ENCODE measurements at regions not wholly inside any gene's neighbourhood (a gene's known extent, or its start where the extent isn't known, plus 50 kb on each side); places are given as distances from the start of the nearest gene placed in this dataset.

DNA sequence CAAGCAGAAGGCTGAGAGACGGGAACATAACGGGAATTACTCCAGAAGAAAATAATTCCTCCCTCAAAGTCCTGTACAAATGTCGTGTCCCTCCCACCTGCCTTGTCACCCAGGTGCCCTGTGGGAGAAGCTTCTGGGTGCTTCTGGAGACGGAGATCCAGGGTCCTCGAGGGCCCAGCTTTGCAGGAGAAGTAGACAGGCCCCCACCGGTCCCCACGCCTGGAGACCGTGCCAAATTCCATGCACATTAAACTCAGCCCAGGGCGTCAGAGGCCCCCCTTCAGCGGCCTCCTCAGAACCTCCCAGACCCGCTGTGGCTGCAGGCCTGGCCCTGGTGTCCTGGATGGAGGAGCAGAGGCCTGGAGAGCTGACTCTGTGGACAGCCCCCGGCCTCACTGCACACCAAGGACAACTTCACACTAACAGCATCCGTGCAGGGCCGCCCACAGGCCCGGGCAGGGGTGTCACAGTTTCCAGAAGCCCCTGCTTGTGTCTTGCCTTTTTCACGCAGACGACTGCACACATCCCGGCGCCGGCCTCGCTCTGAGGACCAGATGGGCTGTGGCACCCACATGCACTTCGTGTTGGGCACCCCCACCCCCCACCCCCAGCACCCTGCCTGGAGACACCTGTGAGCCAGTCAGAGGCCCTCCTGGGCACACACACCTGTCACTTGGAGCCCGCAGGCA, 734.3 kb downstream of the BRD1 start:
- H3K4me3 ChIP-seq (replicated peaks; ENCODE audit: insufficient read depth, low read length) = no peak overlapping the region
- no peak for TF ChIP-seq SPI1 (IDR thresholded peaks at IDR 0.05; ENCODE audit: borderline replicate concordance, low read depth)
- TF ChIP-seq, protein P1, sequence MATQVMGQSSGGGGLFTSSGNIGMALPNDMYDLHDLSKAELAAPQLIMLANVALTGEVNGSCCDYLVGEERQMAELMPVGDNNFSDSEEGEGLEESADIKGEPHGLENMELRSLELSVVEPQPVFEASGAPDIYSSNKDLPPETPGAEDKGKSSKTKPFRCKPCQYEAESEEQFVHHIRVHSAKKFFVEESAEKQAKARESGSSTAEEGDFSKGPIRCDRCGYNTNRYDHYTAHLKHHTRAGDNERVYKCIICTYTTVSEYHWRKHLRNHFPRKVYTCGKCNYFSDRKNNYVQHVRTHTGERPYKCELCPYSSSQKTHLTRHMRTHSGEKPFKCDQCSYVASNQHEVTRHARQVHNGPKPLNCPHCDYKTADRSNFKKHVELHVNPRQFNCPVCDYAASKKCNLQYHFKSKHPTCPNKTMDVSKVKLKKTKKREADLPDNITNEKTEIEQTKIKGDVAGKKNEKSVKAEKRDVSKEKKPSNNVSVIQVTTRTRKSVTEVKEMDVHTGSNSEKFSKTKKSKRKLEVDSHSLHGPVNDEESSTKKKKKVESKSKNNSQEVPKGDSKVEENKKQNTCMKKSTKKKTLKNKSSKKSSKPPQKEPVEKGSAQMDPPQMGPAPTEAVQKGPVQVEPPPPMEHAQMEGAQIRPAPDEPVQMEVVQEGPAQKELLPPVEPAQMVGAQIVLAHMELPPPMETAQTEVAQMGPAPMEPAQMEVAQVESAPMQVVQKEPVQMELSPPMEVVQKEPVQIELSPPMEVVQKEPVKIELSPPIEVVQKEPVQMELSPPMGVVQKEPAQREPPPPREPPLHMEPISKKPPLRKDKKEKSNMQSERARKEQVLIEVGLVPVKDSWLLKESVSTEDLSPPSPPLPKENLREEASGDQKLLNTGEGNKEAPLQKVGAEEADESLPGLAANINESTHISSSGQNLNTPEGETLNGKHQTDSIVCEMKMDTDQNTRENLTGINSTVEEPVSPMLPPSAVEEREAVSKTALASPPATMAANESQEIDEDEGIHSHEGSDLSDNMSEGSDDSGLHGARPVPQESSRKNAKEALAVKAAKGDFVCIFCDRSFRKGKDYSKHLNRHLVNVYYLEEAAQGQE (IDR thresholded peaks at IDR 0.05; ENCODE audit: insufficient replicate concordance, low read depth) = no peak
- DNase-seq (ENCODE audit: low read depth in 1 of 2, low spot score in 1 of 2) = no peak
- no peak overlapping the region for H3K27ac ChIP-seq (replicated peaks)
- no peaks in the 10 kb centered on the region for H3K27me3 ChIP-seq (ENCODE audit: insufficient read depth, poor library complexity, severe bottlenecking)

DNA sequence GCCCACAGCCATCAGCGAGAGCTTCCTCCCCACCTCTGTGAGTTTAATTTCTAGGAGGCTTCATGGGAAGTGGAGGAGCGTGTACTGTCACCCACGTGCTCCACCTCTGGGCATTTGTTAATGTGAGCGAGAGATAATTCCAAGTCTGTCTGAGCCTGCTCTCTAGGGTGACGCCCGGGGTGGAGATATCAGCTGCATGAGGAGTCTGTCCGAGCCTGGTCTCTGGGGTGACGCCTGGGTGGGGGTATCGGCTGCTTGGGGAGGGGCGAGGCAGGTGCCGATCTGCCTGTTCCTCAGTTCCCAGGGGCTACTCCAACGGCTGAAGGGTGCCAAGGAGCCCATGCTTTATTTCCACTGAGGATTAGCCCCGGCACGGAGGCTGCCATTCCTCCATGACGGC, 735.0 kb downstream of the BRD1 start:
- no peak for DNase-seq (ENCODE audit: low read depth in 1 of 2, low spot score in 1 of 2)
- Histone ChIP-seq H3K27ac (replicated peaks) (no peak overlapping the region), H3K4me3 (replicated peaks; ENCODE audit: insufficient read depth, low read length) (no peak overlapping the region), H3K27me3 (ENCODE audit: insufficient read depth, poor library complexity, severe bottlenecking) (no peaks in the 10 kb centered on the region)
- TF ChIP-seq, protein P2, sequence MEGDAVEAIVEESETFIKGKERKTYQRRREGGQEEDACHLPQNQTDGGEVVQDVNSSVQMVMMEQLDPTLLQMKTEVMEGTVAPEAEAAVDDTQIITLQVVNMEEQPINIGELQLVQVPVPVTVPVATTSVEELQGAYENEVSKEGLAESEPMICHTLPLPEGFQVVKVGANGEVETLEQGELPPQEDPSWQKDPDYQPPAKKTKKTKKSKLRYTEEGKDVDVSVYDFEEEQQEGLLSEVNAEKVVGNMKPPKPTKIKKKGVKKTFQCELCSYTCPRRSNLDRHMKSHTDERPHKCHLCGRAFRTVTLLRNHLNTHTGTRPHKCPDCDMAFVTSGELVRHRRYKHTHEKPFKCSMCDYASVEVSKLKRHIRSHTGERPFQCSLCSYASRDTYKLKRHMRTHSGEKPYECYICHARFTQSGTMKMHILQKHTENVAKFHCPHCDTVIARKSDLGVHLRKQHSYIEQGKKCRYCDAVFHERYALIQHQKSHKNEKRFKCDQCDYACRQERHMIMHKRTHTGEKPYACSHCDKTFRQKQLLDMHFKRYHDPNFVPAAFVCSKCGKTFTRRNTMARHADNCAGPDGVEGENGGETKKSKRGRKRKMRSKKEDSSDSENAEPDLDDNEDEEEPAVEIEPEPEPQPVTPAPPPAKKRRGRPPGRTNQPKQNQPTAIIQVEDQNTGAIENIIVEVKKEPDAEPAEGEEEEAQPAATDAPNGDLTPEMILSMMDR (IDR thresholded peaks at IDR 0.05; ENCODE audit: insufficient read depth, low read length) = no peak
- no peak for TF ChIP-seq SPI1 (IDR thresholded peaks at IDR 0.05; ENCODE audit: borderline replicate concordance, low read depth)
- TF ChIP-seq GABPA (IDR thresholded peaks at IDR 0.05; ENCODE audit: low read depth) = no peak
- TF ChIP-seq, protein P1 (IDR thresholded peaks at IDR 0.05; ENCODE audit: insufficient replicate concordance, low read depth) = no peak
- TF ChIP-seq POLR2AphosphoS5 (IDR thresholded peaks at IDR 0.05; ENCODE audit: low read depth) = no peak

DNA sequence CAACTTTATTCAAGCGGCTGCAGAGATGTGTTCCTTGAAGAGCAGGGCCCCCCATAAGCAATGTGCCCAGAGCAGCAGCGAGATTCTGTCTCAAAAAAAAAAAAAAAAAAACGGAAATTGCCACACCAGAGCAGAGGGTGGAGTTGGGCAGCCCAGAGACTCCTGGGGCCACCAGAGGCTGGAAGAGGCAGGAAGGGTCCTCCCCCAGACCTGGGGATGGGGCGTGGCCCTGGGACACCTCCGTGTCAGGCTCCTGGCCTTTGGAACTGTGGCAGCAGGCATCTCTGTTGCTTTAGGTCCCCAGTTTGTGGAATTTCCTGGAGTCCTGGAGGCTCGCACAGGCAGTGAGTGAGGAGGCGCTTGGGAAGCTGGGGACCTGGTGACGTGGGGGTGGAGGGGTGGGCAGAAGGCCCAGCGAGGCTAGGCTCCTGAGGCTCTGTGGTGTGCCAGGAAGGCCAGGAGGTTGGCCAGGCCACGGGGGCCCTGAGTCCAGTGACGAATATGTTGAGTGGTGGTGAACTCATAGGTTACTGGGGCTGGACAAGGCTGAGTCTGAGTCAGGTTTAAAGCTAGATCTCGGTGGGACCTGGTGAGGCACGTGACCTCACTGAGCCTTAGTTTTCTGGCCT, 735.6 kb downstream of the BRD1 start:
- TF ChIP-seq SPI1 (IDR thresholded peaks at IDR 0.05; ENCODE audit: borderline replicate concordance, low read depth) = no peak
- no peak for TF ChIP-seq GABPA (IDR thresholded peaks at IDR 0.05; ENCODE audit: low read depth)
- TF ChIP-seq, protein P2 (IDR thresholded peaks at IDR 0.05; ENCODE audit: insufficient read depth, low read length) = no peak
- TF ChIP-seq, protein P1 (IDR thresholded peaks at IDR 0.05; ENCODE audit: insufficient replicate concordance, low read depth) = no peak
- no peak for TF ChIP-seq POLR2AphosphoS5 (IDR thresholded peaks at IDR 0.05; ENCODE audit: low read depth)
- no peak for DNase-seq (ENCODE audit: low read depth in 1 of 2, low spot score in 1 of 2)
- no peak overlapping the region for H3K4me3 ChIP-seq (replicated peaks; ENCODE audit: insufficient read depth, low read length)
- H3K27ac ChIP-seq (replicated peaks) = no peak overlapping the region
- no peaks in the 10 kb centered on the region for H3K27me3 ChIP-seq (ENCODE audit: insufficient read depth, poor library complexity, severe bottlenecking)

Measured in HL-60 (cell line).